Endothelial cell of umbilical vein (primary cell): ENCODE measurements at regions not wholly inside any gene's neighbourhood (a gene's known extent, or its start where the extent isn't known, plus 50 kb on each side); places are given as distances from the start of the nearest gene placed in this dataset.

ENCODE experiments used
- CTCF ChIP-seq, 2 donors: IDR thresholded peaks; 1 replicate in 1 of 2; 2 replicates in 1 of 2; pipeline ENCODE4 v1.5.1; 2011; ENCODE audit warnings: low read length in 2 of 2, mild to moderate bottlenecking in 2 of 2, moderate library complexity in 2 of 2, control low read depth in 1 of 2, inconsistent platforms in 1 of 2, low read depth in 1 of 2; ENCODE audit not compliant: insufficient read depth in 1 of 2; ENCODE audit errors: extremely low read depth in 1 of 2
- EZH2 ChIP-seq: IDR thresholded peaks from 2 replicates; pipeline ENCODE4 v1.6.1; 2012; ENCODE audit warnings: borderline replicate concordance, low read depth, mild to moderate bottlenecking, moderate library complexity, low read length, inconsistent platforms; ENCODE audit not compliant: severe bottlenecking
- FOS ChIP-seq: IDR thresholded peaks from 2 replicates; pipeline ENCODE4 v1.6.1; 2011; ENCODE audit warnings: mild to moderate bottlenecking, low read length, moderate library complexity, borderline replicate concordance; ENCODE audit not compliant: insufficient read depth
- JUN ChIP-seq: IDR thresholded peaks from 2 replicates; pipeline ENCODE4 v1.6.1; 2011; ENCODE audit warnings: borderline replicate concordance, low read depth; ENCODE audit not compliant: insufficient read length, insufficient read depth
- MAX ChIP-seq: IDR thresholded peaks from 2 replicates; pipeline ENCODE4 v1.6.1; 2011; ENCODE audit not compliant: insufficient read depth, insufficient read length
- MYC ChIP-seq: IDR thresholded peaks from one replicate; pipeline ENCODE4 v1.6.1; 2011; ENCODE audit warnings: mild to moderate bottlenecking, low read depth, low read length
- POLR2A ChIP-seq: IDR thresholded peaks from 2 replicates; pipeline ENCODE4 v1.6.1; 2012; ENCODE audit warnings: low read depth, mild to moderate bottlenecking, control low read depth, low read length

- TF ChIP-seq CTCF (IDR thresholded peaks at IDR 0.05; ENCODE audit: extremely low read depth in 1 of 2, insufficient read depth in 1 of 2, low read depth in 1 of 2, low read length in 2 of 2) (no peak), EZH2 (no peak), POLR2A (no peak), MYC (no peak), FOS (no peak), JUN (no peak), MAX (no peak)
Measured at GRCh38 chr15:26023231-26023630, 160.1 kb upstream of the ATP10A start.
